HG02798 (cell line): ENCODE measurements at regions not wholly inside any gene's neighbourhood (a gene's known extent, or its start where the extent isn't known, plus 50 kb on each side); places are given as distances from the start of the nearest gene placed in this dataset.

Experiments used
- ATAC-seq: cut with Tn5 transposase; IDR thresholded peaks from one replicate; pipeline ENCODE4 v1.9.1; 2021; ENCODE audit warnings: mild to moderate bottlenecking; ENCODE audit not compliant: unreplicated experiment, poor library complexity

DNA sequence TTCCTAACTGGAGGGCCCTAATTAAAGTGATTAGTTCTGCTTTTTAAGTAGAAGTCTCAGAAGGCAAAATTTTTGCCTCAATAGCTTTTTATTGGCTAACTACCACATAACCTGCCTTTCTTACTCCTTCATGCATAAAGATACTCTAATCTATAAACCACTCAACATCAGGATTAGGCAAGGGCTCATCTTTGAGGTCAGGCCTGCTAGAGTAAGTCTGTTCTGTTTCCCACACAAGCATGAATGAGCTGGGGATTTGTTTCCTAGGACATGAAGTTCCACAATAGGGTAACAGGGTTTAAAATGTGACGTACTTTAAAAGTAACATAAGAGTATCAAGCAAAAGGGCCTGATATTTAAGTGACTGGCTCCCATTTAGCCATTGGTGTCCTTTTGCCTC, 522.7 kb upstream of the TYRP1 start:
- ATAC-seq = no peak

DNA sequence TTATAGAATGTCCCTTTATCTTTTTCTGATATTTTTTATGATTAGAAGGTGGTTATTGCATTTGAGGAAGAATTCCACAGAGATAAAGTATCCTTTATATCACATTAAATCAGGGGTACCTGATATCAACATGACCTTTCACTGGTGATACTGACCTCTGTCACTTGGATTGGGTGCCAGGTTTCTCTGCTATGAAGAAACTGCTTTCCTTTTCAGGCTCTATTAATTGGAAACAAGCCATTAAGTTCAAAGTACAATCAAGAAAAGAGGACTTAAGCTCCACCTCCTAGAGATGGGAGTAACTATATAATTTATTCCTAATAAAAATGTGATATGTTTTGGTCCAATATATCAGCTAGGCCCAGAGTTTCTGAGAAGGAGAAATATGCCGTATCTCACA, 514.6 kb upstream of the TYRP1 start:
- ATAC-seq = no peak

DNA sequence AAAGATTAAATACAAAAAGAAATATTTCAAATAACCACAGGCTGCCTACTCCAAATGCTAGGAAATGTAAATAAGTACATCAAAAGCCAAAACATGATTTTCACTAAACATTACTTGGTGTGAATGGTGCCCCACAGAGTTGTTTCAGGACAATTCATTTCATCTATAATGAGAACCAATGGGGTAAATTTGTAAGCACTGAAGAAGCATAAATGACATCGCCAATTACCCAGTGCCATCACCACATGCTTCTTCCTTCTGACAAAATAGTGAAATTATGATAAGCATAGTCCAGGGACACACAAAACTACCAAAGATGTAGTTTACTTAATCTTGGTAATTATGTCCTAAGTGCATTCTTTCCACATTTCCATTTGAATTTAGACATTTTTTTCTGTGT, 510.4 kb upstream of the TYRP1 start:
- no peak for ATAC-seq

DNA sequence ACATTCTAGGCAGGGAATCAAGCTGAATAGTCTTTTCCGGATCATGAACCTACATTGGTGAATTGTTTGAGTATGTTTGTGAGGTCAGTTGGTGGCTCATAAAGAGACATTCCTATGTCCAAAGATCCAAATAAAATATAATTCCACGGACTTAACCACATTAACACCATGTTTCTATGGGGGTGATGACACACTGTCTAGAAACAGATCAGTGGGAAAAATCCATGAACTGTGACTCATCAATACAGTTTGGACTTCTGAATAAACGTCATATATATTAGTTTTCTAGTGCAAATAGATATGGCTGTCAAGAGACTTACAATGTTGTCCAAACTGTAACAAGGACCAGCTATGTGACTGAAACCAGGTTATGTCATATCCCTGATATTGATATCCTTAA, 509.9 kb upstream of the TYRP1 start:
- ATAC-seq = no peak

DNA sequence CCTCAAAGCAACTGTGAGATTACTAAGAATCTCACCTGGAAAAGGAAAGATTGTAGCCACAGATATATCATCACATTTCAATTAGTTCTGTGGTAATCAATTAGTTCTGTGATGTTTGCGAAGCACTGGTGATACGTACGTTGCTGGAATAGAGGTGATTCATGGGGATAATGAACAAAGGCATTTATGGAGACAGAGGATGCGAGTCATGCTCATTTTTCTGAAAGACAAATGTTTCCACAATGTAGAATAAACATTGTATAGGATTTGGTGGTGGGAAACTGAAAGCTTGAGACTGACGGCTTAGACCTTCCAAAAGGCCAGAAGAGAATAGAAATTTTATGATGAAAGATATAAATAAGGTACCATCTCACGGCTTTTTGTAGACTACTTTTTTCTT, 507.3 kb upstream of the TYRP1 start:
- no peak for ATAC-seq

DNA sequence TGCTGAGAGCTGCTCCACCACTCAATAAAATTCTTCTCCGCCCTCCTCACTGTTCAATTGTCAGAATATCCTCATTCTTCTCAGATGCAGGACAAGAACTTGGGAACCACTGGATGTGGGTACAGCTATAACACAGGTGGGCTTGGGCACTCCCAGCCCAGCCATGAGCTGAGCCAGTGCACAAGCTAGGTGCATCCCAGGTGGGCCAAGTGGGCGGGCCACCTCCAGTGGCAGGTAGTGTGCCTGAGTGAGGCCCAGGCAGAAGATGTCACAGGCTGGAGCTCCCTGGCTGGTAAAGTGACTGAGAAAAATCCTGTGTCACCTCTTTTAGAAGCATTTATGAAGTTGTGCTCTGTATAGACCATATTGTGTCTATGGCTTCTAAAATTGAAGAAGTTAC, 501.6 kb upstream of the TYRP1 start:
- no peak for ATAC-seq

DNA sequence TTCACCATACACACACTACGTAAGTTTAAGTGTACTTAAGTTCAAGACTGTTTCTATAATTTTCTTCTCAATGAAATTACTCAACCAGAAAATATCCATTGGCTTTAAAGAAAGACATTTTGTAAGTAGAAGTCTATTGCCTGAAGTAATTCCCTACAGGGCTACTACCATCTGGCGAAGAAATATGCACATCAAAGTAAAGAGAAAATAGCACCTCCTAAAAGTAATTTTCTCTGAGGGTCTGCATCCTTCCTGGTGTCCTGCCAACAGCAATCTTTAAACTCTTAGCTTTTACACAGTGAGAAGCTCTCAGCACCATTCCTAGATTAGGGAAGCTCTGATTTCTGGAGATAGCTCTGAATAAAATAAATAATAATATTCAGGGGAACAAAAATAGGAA, 498.5 kb upstream of the TYRP1 start:
- ATAC-seq = no peak

DNA sequence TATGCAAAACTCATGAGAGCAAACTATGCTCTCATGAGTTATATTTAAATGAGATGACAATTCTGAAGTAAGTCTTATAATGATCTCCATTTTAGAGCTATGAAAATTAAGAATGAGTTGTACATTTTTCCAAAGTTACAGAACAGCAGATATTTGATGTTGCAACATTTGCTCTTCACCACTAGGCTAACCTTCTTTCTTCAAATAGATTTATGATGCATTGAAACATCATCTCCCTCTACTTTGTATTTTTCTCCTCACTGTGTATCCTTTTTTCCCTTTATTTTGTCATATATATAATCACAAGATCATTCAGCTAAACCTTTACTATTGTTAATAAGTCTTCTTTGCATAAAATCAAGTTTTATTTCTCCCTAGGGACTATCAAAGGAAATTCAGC, 497.7 kb upstream of the TYRP1 start:
- no peak for ATAC-seq

DNA sequence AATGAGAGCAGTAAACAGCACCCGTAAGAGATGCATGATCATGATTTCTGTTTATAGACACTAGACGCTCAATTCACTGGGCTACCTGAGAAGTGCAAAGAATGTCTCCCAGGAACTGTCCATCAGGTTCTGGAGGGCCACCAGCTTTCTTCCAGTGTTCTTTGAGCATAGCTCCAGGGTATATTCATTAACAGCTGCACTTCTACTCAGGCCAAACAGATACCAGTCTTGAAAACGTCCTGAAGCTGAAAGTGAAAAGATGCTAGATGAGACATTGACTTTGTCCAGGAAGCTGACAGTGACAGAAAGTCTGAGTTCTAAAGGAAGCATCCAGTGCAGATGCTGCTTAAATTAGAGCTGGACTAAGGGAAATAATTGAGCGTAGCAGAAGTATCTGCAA, 488.7 kb upstream of the TYRP1 start:
- ATAC-seq = no peak

DNA sequence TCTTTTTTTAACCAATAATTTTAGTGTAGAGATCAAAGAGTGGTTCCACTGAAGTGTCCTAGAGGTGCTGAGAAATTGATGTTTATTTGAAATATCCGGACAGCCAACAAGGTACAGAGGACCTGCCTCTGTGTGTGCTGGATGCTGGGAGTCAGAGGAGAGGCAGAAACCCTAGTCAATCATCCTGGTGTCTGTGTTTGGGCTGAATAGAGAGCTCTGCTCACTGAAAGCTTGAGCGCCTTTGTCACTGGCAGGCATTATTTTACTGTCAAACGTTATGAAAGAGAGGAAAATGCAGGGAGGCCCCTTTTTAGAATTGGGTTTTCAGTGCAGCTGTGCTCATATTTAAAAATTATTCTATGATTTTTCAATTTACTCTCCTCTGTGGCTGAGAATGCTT, 480.3 kb upstream of the TYRP1 start:
- ATAC-seq = no peak

DNA sequence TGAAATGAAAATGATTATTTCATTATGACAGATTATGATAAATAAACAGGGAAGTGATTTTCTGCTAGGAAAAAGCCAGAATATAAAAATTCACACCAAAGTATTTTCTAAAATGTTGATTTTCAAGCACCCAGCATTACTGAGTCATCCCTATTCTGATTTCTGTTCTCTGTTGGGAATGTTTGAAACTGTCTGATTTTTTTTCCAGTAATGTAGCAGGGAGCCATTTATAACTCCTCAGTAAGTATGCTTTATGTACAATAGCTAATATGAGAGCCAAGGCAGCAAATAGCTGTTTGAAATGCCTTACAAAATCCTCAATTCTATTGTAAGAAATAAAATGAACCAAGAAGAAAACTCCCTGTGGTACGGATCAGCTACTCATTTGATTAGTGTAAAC, 471.7 kb upstream of the TYRP1 start:
- no peak for ATAC-seq

DNA sequence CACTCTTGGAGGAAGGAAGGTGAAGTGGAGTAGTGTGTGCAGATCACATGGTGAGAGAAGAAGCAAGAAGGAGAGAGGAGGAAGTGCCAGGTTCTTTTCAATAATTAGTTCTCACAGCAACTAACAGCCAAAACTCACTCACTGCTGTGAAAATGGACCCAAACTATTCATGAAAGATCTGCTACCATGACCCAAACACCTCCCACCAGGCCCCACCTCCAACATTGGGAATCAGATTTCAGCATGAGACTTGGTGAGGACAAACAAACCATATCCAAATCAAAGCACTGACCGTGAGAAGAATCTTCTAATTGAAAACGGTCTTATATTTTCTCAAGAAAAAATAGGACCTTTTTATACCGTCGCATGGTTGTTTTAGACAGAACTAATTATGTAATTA, 468.7 kb upstream of the TYRP1 start:
- no peak for ATAC-seq

DNA sequence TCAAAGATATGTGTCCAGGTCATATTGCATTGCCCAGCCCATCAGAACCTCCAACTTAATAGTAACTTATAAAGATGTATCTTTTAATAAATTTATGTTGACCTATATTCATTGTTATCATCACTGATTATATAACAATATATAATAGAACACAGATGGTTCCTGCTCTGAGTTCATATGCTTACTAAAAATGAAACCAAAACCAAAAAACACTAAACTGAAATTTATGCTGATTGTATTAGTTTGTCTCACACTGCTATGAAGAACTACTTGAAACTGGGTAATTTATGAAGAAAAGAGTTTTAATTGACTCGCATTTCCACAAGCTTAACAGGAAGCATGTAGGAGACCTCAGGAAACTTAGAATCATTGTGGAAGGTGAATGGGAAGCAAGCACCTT, 462.5 kb upstream of the TYRP1 start:
- peak; percentile 58 for ATAC-seq

DNA sequence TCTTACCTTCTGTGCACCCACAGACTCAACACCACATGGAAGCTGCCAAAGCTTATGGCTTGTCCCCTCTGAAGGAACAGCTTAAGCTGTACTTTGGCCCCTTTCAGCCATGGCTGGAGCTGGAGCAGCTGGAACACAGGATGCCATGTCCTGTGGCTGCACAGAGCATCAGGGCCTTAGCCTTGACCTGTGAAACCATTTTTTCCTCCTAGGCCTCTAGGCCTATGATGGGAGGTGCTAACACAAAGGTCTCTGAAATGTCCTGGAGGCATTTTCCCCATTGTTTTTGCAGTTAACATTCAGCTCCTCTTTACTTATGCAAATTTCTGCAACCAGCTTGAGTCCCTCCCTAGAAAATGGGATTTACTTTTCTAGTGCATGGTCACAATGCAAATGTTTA, 461.4 kb upstream of the TYRP1 start:
- ATAC-seq = no peak

DNA sequence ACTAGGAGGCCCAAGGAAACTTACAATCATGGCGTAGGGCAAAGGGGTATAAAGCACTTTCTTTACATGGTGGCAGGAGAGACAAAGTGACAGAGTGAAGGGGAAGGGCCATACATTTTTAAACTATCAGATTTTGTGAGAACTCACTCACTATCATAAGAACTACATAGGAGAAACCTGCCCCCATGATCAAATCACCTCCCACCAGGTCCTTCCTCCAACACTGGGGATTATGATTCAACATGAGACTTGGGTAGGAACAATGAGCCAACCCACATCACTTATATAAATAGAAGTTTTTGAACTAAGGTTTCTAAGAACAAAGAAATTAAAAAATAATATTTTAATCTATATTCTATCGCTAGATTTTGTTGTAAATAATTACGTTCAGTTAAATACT, 460.3 kb upstream of the TYRP1 start:
- ATAC-seq = no peak

DNA sequence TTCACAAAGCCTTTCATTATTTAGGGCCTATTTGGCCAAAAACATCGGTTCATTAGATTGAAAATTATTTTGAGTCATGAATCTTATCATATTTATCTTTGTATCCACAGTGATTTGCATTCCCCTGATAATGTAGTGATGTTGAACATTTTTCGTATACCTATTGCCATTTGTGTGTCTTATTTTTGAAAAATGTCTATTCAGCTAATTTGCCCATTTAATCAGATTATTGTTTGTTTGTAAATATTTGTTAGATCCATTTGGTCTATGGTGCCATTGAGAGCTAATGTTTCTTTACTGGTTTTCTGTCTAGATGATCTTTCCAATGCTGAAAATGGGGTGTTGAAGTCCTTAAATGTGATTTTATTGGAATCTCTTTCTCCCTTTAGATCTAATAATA, 439.2 kb upstream of the TYRP1 start:
- no peak for ATAC-seq

DNA sequence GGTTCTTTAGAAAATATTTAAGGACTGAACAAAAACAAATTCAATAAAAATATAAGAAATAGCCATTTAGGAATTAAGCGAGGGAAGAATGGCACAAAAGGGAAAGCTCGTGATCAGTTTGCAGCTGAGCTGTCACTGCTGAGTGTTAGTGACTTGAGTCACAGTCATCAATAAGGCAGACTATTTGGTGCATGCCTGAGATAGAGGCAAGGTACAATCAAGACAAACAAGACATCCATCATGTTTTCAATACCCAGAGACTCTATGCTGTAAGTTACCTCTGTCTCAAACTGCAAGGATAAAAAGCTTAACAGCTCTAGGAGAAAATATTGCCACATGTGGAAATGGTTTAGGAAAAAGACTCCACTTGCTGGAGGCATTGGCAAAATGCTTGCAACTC, 426.4 kb upstream of the TYRP1 start:
- no peak for ATAC-seq

DNA sequence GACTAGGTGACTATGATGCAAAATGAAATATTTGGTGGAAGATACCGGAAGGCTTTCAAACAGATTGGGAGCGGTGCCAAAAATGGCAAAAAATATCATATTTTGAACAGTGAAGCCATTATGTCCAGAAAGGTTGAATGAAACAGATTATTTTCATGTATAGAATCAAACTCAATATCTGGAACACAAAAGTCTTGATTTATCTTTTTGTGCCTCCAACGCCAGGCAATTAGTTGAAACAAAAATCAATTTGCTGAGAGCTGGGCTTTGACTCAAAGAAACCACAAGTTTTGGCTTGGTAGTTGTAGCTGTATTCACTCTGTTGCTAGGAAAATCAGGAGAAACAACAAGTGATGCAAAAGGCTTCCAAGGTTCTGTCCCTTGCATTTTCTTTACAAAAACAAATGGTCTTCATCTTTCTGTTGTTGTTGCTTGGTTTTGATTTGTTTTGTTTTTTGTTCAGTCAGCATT, 421.7 kb upstream of the TYRP1 start:
- no peak for ATAC-seq

DNA sequence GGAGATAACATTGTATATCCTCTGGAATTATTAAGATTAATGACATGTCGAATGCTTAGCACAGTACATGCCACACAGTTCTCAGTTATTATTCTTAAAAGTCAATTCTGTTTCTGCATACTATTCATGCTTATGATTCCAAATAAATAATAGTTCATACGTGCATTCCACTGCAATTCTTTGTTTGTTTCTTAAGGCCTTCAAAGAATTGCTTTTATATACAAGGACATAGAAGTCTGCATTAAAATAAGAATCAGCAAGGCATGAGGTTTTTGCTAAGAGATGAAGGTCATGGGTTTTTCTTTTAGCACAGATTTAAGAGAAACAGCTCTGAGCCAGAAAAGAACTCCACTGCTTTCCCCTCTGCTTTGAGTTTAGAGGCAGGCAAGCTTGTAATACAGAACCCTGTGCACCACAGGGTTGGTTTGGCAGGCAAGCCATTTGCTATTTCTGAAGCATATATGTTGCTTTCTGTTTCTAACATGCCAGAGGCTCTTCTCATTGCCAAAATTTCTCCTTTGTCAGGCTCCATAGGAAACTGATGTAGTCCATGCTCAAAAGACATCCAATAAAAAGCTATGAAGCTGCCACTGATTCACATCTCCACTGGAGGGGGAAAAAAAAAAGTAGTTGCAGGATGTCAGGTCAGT, 420.6 kb upstream of the TYRP1 start:
- ATAC-seq = no peak

DNA sequence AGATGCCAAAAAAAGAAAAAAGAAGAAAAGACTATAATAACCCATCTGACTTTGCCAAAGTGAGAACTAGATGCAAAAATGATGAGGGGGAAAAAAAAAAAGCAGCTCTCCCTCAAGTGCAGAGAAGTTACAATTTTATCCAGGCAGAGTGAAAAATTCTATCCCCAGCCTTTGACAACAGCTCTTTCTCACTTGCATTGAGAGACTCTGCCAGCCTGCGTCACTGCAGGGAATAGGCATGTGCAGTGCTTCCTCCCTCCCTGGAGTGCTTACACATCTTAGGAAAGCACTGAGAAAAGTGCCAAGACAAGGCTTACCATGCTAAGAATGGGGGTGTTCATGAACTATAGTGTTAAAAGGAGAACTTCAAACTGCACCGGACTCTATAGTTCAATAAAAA, 418.6 kb upstream of the TYRP1 start:
- ATAC-seq = no peak

DNA sequence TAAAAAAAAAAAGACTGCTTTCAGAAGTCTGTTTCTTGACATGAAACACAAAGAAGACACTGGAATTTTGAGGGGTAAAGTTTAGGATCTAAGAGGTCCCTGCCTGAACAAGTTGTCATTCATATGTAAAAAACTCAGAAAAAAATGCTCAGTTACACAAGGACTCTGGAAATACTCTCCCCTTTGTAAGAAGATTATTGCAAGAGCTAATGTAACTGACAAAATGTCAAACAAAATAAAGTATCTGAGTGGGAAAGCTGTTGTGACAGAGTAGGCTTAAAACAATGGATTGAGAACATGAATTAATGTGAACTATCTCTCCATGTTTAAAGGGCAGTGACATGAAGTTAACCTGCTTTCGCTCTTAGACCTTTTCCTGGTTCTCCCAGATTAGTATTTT, 416.7 kb upstream of the TYRP1 start:
- ATAC-seq = no peak

DNA sequence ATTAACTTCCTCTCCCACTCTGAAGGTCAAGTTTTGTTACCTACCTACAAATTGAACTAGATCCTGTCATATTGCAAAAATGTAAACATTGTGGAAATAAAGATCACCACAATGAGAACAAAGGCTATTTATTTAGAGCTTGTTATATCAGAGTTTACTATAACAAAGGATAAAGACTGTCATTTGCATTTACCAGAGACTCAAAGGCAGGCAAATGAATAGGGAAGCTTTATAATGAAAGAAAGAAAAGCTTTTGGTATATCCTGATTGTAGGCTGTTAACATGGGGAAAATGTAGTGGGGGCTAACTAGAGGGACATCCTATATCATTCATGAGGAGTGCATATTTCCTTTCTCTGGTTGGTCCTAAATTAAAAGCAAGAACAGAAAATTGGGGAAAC, 403.5 kb upstream of the TYRP1 start:
- no peak for ATAC-seq
